ENCODE measurements at regions not wholly inside any gene's neighbourhood (a gene's known extent, or its start where the extent isn't known, plus 50 kb on each side); places are given as distances from the start of the nearest gene placed in this dataset.

DNA sequence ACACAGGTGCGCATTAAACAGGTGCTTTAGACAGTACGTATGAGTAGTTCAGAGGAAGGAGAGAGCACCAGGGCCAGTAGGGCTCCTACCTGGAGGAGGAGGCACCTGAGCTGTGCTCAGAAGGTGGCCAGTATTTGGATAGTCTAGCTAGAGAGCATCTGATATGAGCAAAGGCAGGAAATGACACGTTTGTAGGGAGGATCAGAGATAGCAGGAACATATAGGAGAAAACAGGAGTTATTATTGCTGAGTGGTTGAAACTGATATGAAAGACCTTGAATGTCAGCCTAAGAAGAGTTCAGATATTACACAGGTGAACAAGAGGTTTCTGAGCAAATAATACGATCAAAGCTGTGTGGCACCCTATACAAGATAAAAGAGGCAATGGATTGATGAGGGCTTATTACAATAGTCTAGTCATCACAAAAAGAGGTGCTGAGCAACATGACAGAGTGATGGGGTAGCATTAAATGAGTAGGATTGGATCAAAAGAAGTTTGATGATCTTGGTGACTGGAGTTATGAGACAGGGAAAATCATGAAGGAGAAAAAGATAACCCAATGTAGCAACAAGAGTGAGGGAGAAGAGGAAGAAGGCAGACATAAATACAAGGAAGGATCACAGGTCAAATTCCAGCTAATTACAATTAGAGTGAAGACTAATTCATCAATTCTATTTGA is 69.8 kb upstream of the HIVEP1 start:
- TF ChIP-seq, protein P1, sequence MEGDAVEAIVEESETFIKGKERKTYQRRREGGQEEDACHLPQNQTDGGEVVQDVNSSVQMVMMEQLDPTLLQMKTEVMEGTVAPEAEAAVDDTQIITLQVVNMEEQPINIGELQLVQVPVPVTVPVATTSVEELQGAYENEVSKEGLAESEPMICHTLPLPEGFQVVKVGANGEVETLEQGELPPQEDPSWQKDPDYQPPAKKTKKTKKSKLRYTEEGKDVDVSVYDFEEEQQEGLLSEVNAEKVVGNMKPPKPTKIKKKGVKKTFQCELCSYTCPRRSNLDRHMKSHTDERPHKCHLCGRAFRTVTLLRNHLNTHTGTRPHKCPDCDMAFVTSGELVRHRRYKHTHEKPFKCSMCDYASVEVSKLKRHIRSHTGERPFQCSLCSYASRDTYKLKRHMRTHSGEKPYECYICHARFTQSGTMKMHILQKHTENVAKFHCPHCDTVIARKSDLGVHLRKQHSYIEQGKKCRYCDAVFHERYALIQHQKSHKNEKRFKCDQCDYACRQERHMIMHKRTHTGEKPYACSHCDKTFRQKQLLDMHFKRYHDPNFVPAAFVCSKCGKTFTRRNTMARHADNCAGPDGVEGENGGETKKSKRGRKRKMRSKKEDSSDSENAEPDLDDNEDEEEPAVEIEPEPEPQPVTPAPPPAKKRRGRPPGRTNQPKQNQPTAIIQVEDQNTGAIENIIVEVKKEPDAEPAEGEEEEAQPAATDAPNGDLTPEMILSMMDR (IDR thresholded peaks at IDR 0.05), result no peak
- no peak for TF ChIP-seq EZH2 (IDR thresholded peaks at IDR 0.05; ENCODE audit: borderline replicate concordance, insufficient read depth, low read depth, low read length, poor library complexity, severe bottlenecking)
